Testis (tissue), 2 donors: ENCODE measurements at regions not wholly inside any gene's neighbourhood (a gene's known extent, or its start where the extent isn't known, plus 50 kb on each side); places are given as distances from the start of the nearest gene placed in this dataset.
A peak's percentile ranks its signal among the peaks of the same experiment; 100 is the strongest.

Experiments
- DNase-seq: peaks from one replicate; pipeline ENCODE4 v3.0.0-alpha.2; 2019
- H3K27ac ChIP-seq, 2 donors: fragments of 200-600 bp; sonication (generic); one replicate each; pipeline ENCODE4 v1.5.1; 2019
- H3K27me3 ChIP-seq: fragments of 200-600 bp; sonication (generic); one replicate; pipeline ENCODE4 v1.5.1; 2019
- H3K36me3 ChIP-seq: fragments of 200-600 bp; sonication (generic); one replicate; pipeline ENCODE4 v1.5.1; 2017; ENCODE audit warnings: low read depth; ENCODE audit errors: missing control alignments
- H3K4me1 ChIP-seq: fragments of 200-600 bp; sonication (generic); one replicate; pipeline ENCODE4 v1.5.1; 2019
- H3K4me3 ChIP-seq, 2 donors: fragments of 200-600 bp; sonication (generic); one replicate each; pipeline ENCODE4 v1.5.1; 2017 to 2019
- H3K9me3 ChIP-seq: fragments of 200-600 bp; sonication (generic); one replicate; pipeline ENCODE4 v1.5.1; 2017
- CTCF ChIP-seq, 3 experiments: fragments of 450-650 bp in 2 of 3; fragments of 200-600 bp in 1 of 3; sonication (generic) in 1 of 3; IDR thresholded peaks; one replicate each; pipeline ENCODE4 v1.5.1; 2016 to 2019; ENCODE audit warnings: antibody characterized with exemption in 3 of 3, mild to moderate bottlenecking in 2 of 3, moderate library complexity in 1 of 3
- POLR2A ChIP-seq: fragments of 450-650 bp; IDR thresholded peaks from one replicate; pipeline ENCODE4 v1.6.1; 2017; ENCODE audit warnings: antibody characterized with exemption, mild to moderate bottlenecking, moderate library complexity
- WGBS, 2 donors: methylation state at CpG; one replicate each; pipeline ENCODE4 v1.1.5; 2018; 5-methylcytosine and 5-hydroxymethylcytosine counted together
- intact Hi-C: fragments of 100-400 bp; cut with DNase I; formaldehyde crosslinking; loops from one replicate; pipeline ENCODE4 v1.15.1; 2023; ENCODE audit warnings: low total_unique reads

- DNase-seq: no peak
- H3K4me1 ChIP-seq: no peaks in the 10 kb centered on the region
- no peak overlapping the region for H3K4me3 ChIP-seq
- WGBS, 2 donors: 75 to 86% methylated on average over 3 of the region's 3 CpGs
- H3K9me3 ChIP-seq: no peaks in the 10 kb centered on the region
- intact Hi-C loops: no loop called here
- H3K27ac ChIP-seq: no peak overlapping the region
- no peaks in the 10 kb centered on the region for H3K27me3 ChIP-seq
- H3K36me3 ChIP-seq: no peaks in the 10 kb centered on the region
- TF ChIP-seq POLR2A: no peak
- no peak for TF ChIP-seq CTCF (IDR thresholded peaks at IDR 0.05)
These were observed 245.2 kb upstream of the CENPE start for GRCh38 chr4:103443324-103443723.

GRCh38 chr4:103429283-103429682, 231.1 kb upstream of the CENPE start:
- no peak overlapping the region for H3K4me3 ChIP-seq
- H3K9me3 ChIP-seq: no peaks in the 10 kb centered on the region
- peak; percentile 32 for DNase-seq
- no peak overlapping the region for H3K27ac ChIP-seq
- no peaks in the 10 kb centered on the region for H3K4me1 ChIP-seq
- TF ChIP-seq CTCF (IDR thresholded peaks at IDR 0.05) (no peak), POLR2A (no peak)
- 28 to 33% methylated on average over 7 of the region's 7 CpGs for WGBS, 2 donors
- intact Hi-C loops: no loop called here
- H3K36me3 ChIP-seq: no peaks in the 10 kb centered on the region
- H3K27me3 ChIP-seq: no peaks in the 10 kb centered on the region

DNA sequence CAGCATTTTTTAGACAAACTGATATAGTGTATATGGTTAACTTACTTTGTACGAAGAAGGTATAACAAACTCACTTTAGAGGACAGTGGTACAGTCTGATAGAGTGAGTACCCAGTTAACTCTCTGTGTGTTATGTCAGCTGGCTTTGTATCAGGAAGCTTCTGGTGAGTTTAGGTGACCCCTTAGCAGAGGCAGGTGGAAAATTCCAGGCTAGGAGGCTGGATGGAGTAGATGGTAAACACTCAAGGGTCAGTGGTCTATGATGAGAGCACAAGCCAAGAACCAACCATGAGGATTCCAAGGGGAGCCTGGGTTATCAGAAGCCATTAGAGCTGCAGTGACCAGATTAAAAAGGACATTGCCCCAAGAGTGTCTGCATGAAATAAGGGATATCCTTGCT, 227.3 kb upstream of the CENPE start:
- 72 to 81% methylated on average over 1 of the region's 1 CpG for WGBS, 2 donors
- no peaks in the 10 kb centered on the region for H3K4me1 ChIP-seq
- H3K4me3 ChIP-seq: no peak overlapping the region
- no peaks in the 10 kb centered on the region for H3K36me3 ChIP-seq
- no peaks in the 10 kb centered on the region for H3K9me3 ChIP-seq
- no peaks in the 10 kb centered on the region for H3K27me3 ChIP-seq
- no peak for DNase-seq
- TF ChIP-seq POLR2A: no peak
- H3K27ac ChIP-seq: no peak overlapping the region
- intact Hi-C loops: no loop called here

DNA sequence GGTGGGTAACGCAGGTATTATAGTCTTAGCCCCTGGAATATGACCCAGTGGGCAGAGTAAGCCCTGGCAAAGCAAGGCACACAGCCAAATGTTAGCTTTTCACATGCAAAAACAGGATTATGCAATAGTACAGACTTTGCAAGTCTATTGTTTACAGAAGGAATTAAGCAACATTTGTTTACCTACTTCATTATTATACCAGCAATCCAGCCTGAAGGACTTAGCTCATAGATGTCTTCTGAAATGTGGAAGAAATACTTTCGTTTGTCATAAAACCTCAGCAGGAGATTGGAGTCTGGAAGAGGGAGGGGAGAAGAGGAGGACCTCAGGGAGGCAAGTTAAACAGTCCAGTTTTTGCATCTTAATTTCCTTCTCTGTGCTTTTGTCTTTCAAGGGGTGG, 226.7 kb upstream of the CENPE start:
- no peak overlapping the region for H3K4me3 ChIP-seq
- no peaks in the 10 kb centered on the region for H3K27me3 ChIP-seq
- no peaks in the 10 kb centered on the region for H3K36me3 ChIP-seq
- intact Hi-C loops: no loop called here
- no peak for DNase-seq
- H3K27ac ChIP-seq: no peak overlapping the region
- 39 to 55% methylated on average over 2 of the region's 2 CpGs for WGBS, 2 donors
- H3K9me3 ChIP-seq: no peaks in the 10 kb centered on the region
- TF ChIP-seq CTCF (IDR thresholded peaks at IDR 0.05): no peak
- no peak for TF ChIP-seq POLR2A
- H3K4me1 ChIP-seq: no peaks in the 10 kb centered on the region

GRCh38 chr4:103423261-103423660, 225.1 kb upstream of the CENPE start:
- Histone ChIP-seq H3K4me3 (no peak overlapping the region), H3K36me3 (no peaks in the 10 kb centered on the region), H3K4me1 (no peaks in the 10 kb centered on the region), H3K27me3 (no peaks in the 10 kb centered on the region), H3K27ac (no peak overlapping the region), H3K9me3 (no peaks in the 10 kb centered on the region)
- DNase-seq: no peak
- TF ChIP-seq CTCF (IDR thresholded peaks at IDR 0.05) (no peak), POLR2A (no peak)
- intact Hi-C loops: no loop called here
- 90 to 92% methylated on average over 2 of the region's 2 CpGs for WGBS, 2 donors
